Gastroesophageal sphincter (tissue), 4 donors: ENCODE measurements at regions not wholly inside any gene's neighbourhood (a gene's known extent, or its start where the extent isn't known, plus 50 kb on each side); places are given as distances from the start of the nearest gene placed in this dataset.

Experiments used
- ATAC-seq: fragments of 150-250 bp; one replicate; pipeline ENCODE4 v1.9.1; 2016; ENCODE audit warnings: mild to moderate bottlenecking, moderate library complexity
- H3K27ac ChIP-seq, 4 donors: fragments of 200-600 bp; sonication (generic) in 3 of 4; 1 replicate in 3 of 4; 2 replicates in 1 of 4; pipeline ENCODE4 v1.5.1; 2016 to 2019
- H3K27me3 ChIP-seq: fragments of 200-600 bp; sonication (generic); one replicate; pipeline ENCODE4 v1.5.1; 2019
- H3K36me3 ChIP-seq, 2 donors: fragments of 200-600 bp; sonication (generic); one replicate each; pipeline ENCODE4 v1.5.1; 2019; ENCODE audit warnings: control low read depth in 1 of 2
- H3K4me1 ChIP-seq, 3 donors: fragments of 200-600 bp; sonication (generic); 1 replicate in 2 of 3; 2 replicates in 1 of 3; pipeline ENCODE4 v1.5.1; 2016 to 2019; ENCODE audit warnings: control low read depth in 2 of 3
- H3K4me3 ChIP-seq, 2 donors: fragments of 200-600 bp; sonication (generic); one replicate each; pipeline ENCODE4 v1.5.1; 2019; ENCODE audit warnings: mild to moderate bottlenecking in 1 of 2, moderate library complexity in 1 of 2
- H3K9me3 ChIP-seq, 3 donors: fragments of 200-600 bp; sonication (generic); one replicate each; pipeline ENCODE4 v1.5.1; 2017 to 2019; ENCODE audit warnings: control low read depth in 2 of 3
- EP300 ChIP-seq: sonication (generic); formaldehyde crosslinking; IDR thresholded peaks from one replicate; pipeline ENCODE4 v1.6.1; 2017; ENCODE audit warnings: antibody characterized with exemption, mild to moderate bottlenecking
- POLR2A ChIP-seq, 2 donors: fragments of 450-650 bp; IDR thresholded peaks; one replicate each; pipeline ENCODE4 v1.6.1; 2017; ENCODE audit warnings: antibody characterized with exemption in 2 of 2, mild to moderate bottlenecking in 2 of 2, moderate library complexity in 1 of 2
- POLR2AphosphoS5 ChIP-seq: sonication (generic); formaldehyde crosslinking; IDR thresholded peaks from one replicate; pipeline ENCODE4 v1.6.1; 2017; ENCODE audit warnings: antibody characterized with exemption
- WGBS, 2 donors: methylation state at CpG; one replicate each; pipeline ENCODE4 v1.1.5; 2018; ENCODE audit warnings: low coverage in 1 of 2; 5-methylcytosine and 5-hydroxymethylcytosine counted together
- TF ChIP-seq, protein P1 (sequence below), 4 experiments: fragments of 200-600 bp in 2 of 4; fragments of 450-650 bp in 2 of 4; sonication (generic) in 1 of 4; IDR thresholded peaks; one replicate each; pipeline ENCODE4 v1.5.1; 2017 to 2019; ENCODE audit warnings: antibody characterized with exemption in 4 of 4, mild to moderate bottlenecking in 2 of 4, moderate library complexity in 2 of 4

DNA sequence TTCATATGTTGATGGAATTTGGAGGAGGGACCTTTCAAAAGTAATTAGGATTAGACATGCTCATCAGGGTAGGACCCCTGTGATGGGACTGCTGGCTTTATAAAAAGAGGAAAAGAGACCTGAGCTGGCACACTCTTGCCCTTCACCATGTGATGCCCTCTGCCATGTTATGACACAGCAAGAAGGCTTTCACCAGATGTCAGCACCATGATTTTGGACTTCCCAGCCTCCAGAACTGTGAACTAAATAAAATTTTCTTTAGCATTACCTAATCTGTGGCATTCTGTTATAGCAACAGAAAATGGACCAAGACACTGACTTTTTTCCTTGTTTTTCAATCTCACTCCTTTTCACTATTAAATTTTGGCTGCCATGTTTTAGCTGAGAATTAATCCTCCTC, 105.0 kb upstream of the TMPO start:
- no peak for ATAC-seq
- Histone ChIP-seq H3K9me3 (no peaks in the 10 kb centered on the region), H3K27me3 (no peaks in the 10 kb centered on the region), H3K4me3 (no peak overlapping the region), H3K27ac (no peak overlapping the region), H3K36me3 (no peaks in the 10 kb centered on the region), H3K4me1 (no peaks in the 10 kb centered on the region)
- TF ChIP-seq POLR2AphosphoS5 = no peak
- TF ChIP-seq POLR2A (IDR thresholded peaks at IDR 0.05) = no peak
- TF ChIP-seq, protein P1, sequence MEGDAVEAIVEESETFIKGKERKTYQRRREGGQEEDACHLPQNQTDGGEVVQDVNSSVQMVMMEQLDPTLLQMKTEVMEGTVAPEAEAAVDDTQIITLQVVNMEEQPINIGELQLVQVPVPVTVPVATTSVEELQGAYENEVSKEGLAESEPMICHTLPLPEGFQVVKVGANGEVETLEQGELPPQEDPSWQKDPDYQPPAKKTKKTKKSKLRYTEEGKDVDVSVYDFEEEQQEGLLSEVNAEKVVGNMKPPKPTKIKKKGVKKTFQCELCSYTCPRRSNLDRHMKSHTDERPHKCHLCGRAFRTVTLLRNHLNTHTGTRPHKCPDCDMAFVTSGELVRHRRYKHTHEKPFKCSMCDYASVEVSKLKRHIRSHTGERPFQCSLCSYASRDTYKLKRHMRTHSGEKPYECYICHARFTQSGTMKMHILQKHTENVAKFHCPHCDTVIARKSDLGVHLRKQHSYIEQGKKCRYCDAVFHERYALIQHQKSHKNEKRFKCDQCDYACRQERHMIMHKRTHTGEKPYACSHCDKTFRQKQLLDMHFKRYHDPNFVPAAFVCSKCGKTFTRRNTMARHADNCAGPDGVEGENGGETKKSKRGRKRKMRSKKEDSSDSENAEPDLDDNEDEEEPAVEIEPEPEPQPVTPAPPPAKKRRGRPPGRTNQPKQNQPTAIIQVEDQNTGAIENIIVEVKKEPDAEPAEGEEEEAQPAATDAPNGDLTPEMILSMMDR (IDR thresholded peaks at IDR 0.05) = no peak
- TF ChIP-seq EP300 = no peak

DNA sequence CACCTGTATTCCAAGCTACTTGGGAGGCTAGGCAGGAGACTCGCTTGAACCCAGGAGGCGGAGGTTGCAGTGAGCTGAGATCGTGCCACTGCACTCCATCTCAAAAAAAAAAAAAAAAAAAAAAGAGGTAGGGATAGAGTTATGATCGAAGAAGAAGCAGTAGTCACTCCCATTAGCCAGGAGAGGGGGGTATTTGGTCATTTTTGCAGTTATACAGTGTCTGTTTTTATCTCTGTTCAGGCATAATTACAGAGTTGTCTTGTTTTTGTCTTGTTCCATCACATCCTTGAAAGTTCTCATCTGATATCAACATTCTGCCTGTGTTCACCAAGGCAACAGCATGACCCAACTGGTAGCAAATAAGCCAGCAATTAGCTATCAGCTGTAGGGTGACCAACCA, 98.5 kb upstream of the TMPO start:
- Histone ChIP-seq H3K36me3 (no peaks in the 10 kb centered on the region), H3K4me3 (no peak overlapping the region), H3K27ac (peak overlapping the region in 2 of 4 donors; percentile 51 to 90), H3K9me3 (no peaks in the 10 kb centered on the region), H3K4me1 (peaks cover 0 to 27% (median 18%) of the 10 kb centered on the region in 3 donors), H3K27me3 (no peaks in the 10 kb centered on the region)
- WGBS, 2 donors = 51 to 61% methylated on average over 4 of the region's 4 CpGs
- no peak for ATAC-seq
- no peak for TF ChIP-seq EP300
- TF ChIP-seq, protein P1 (IDR thresholded peaks at IDR 0.05) = no peak
- TF ChIP-seq POLR2AphosphoS5 = no peak
- TF ChIP-seq POLR2A (IDR thresholded peaks at IDR 0.05) = no peak

DNA sequence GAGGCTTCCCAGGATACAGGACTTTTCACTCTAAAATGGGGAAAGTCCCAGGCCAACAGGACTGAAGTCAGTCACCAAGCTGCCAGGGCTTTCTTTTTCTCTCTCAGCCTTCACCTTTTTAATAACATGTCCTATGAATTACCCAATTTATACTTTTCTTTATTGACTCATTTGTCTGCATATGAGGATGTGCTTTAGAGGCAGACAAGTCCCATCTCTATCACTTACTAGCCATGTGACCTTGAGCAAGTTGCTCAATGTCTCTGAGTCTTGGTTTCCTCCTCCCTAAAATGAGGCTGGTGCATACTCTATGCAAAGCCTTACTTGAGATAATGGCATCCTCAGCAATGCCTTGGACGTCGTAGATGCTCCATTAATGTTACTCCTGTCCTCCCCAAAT, 98.1 kb upstream of the TMPO start:
- TF ChIP-seq EP300 (no peak), POLR2A (IDR thresholded peaks at IDR 0.05) (no peak), POLR2AphosphoS5 (no peak)
- TF ChIP-seq, protein P1 (IDR thresholded peaks at IDR 0.05) = no peak
- WGBS, 2 donors = 79 to 86% methylated on average over 2 of the region's 2 CpGs
- Histone ChIP-seq H3K4me3 (no peak overlapping the region), H3K4me1 (peaks cover 0 to 27% (median 18%) of the 10 kb centered on the region in 3 donors), H3K9me3 (no peaks in the 10 kb centered on the region), H3K27ac (peak overlapping the region in 2 of 4 donors; percentile 83 to 90), H3K36me3 (no peaks in the 10 kb centered on the region), H3K27me3 (no peaks in the 10 kb centered on the region)
- ATAC-seq = no peak

DNA sequence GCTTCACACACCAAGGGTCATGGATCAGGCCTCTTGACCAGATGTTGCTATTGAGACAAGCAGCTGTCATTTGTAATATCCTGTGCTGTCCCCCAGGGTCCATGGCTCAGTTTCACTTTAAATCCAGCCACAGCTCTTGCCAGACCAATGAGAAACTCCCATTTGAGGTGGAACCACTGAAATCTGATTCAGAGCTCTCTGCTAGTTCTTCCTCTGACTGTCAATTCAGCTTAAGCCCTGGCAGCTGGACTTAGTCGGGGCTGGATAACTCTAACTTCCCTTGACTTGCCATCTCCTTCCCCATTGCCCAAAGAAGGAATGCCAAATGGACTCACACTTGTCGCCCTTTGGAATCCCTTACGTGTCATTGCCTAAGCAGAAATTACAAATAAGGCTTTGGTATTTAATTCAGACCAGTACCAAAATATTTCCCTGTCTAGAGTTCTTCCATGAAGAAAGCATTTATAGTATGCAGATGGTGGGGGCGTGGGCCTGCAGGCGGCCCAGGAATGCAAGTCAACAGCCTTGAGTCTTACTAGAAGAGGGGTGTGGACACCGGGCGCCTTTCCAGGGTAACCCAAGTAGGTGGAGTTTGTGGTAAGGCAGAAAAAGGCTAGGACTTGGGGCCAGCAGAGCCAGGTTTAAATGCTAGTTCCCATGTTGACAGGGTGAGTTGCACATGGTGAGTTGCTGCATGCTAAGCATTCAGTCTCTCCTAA, 96.9 kb upstream of the TMPO start:
- Histone ChIP-seq H3K4me1 (peaks cover 0 to 27% (median 18%) of the 10 kb centered on the region in 3 donors), H3K27me3 (no peaks in the 10 kb centered on the region), H3K36me3 (no peaks in the 10 kb centered on the region), H3K4me3 (no peak overlapping the region), H3K9me3 (no peaks in the 10 kb centered on the region), H3K27ac (peak overlapping the region; percentile 72 to 90 (median 80))
- ATAC-seq = peak; percentile 94
- TF ChIP-seq POLR2AphosphoS5 = peak; percentile 78
- TF ChIP-seq, protein P1 (IDR thresholded peaks at IDR 0.05) = no peak
- WGBS, 2 donors = 4 to 7% methylated on average over 4 to 6 of the region's 7 CpGs

DNA sequence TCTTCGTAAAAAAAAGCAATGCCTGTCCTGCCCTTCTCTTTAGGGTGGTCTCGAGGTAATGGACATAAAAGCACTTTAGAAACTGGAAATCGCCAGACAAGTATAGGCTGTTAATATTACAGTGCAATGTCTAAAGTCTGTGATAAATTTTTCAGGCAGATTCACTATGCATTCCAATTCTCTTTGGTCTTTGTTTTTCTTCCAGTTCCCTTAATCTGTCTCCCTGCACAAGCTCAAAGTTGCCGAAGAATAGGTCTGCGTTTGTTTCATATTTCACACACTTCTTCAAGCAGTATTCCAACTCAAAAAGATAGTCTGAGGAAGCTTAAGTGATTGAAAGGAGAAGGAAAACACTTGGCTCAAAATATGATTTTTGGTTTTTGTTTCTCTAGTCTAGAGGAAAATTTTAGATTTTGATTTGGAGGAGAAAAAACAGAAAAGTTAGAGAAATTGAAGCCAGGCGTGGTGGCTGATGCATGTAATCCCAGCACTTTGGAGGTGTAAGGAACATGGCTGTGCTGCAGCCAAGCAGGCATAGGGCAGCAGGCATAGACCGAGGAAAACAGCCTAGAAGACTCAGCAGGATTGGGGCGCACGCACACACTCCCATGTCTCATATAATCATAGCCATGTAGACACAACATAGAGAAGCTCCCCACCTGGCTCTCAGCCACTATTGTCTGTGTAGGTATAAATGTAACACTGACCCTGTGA, 96.2 kb upstream of the TMPO start:
- WGBS, 2 donors = 29 to 40% methylated on average over 4 to 9 of the region's 9 CpGs
- Histone ChIP-seq H3K9me3 (no peaks in the 10 kb centered on the region), H3K36me3 (no peaks in the 10 kb centered on the region), H3K27me3 (no peaks in the 10 kb centered on the region), H3K4me3 (no peak overlapping the region), H3K27ac (peak overlapping the region in 3 of 4 donors; percentile 78 to 90 (median 83)), H3K4me1 (peaks cover 0 to 27% (median 18%) of the 10 kb centered on the region in 3 donors)
- TF ChIP-seq POLR2AphosphoS5 = no peak
- no peak for TF ChIP-seq EP300
- TF ChIP-seq POLR2A (IDR thresholded peaks at IDR 0.05) = no peak
- no peak for ATAC-seq
